ENCODE measurements at regions not wholly inside any gene's neighbourhood (a gene's known extent, or its start where the extent isn't known, plus 50 kb on each side); places are given as distances from the start of the nearest gene placed in this dataset.

- DNase-seq = no peak
Measured at GRCh38 chr6:79864421-79864820, 82.9 kb downstream of the ELOVL4 start.

GRCh38 chr6:79864001-79864400 lies 83.4 kb downstream of the ELOVL4 start:
- peak; percentile 73 for DNase-seq

- no peak for DNase-seq
Measured at GRCh38 chr6:79863566-79863965, 83.8 kb downstream of the ELOVL4 start.

- DNase-seq = no peak
Measured at GRCh38 chr6:79862711-79863110, 84.6 kb downstream of the ELOVL4 start.

GRCh38 chr6:79862126-79862525 lies 85.2 kb downstream of the ELOVL4 start:
- DNase-seq = no peak

GRCh38 chr6:79861023-79861422 lies 86.3 kb downstream of the ELOVL4 start:
- DNase-seq = no peak

GRCh38 chr6:79847426-79847825 lies 99.9 kb downstream of the ELOVL4 start:
- no peak for DNase-seq

- no peak for DNase-seq
Measured at GRCh38 chr6:79842376-79843040, 104.8 kb downstream of the ELOVL4 start.

- no peak for DNase-seq
Measured at GRCh38 chr6:79841577-79842375, 105.6 kb downstream of the ELOVL4 start.

GRCh38 chr6:79838851-79839250 lies 108.5 kb downstream of the ELOVL4 start:
- no peak for DNase-seq

GRCh38 chr6:79833964-79834284 lies 113.4 kb downstream of the ELOVL4 start:
- DNase-seq = no peak

- DNase-seq = peak; percentile 5
Measured at GRCh38 chr6:79833264-79833963, 113.9 kb downstream of the ELOVL4 start.

- DNase-seq = no peak
Measured at GRCh38 chr6:79832723-79833122, 114.6 kb downstream of the ELOVL4 start.

GRCh38 chr6:79824202-79824601 lies 123.2 kb downstream of the ELOVL4 start:
- no peak for DNase-seq

GRCh38 chr6:79821859-79822258 lies 125.5 kb downstream of the ELOVL4 start:
- no peak for DNase-seq

GRCh38 chr6:79818471-79818870 lies 128.9 kb downstream of the ELOVL4 start:
- peak; percentile 45 for DNase-seq

GRCh38 chr6:79814940-79815339 lies 132.4 kb downstream of the ELOVL4 start:
- no peak for DNase-seq

GRCh38 chr6:79813854-79814709 lies 133.3 kb downstream of the ELOVL4 start:
- peak; percentile 67 for DNase-seq

GRCh38 chr6:79813143-79813850 lies 134.1 kb downstream of the ELOVL4 start:
- DNase-seq = no peak

GRCh38 chr6:79812195-79812594 lies 135.2 kb downstream of the ELOVL4 start:
- DNase-seq = no peak

GRCh38 chr6:79810871-79811270 lies 136.5 kb downstream of the ELOVL4 start:
- DNase-seq = peak; percentile 62

GRCh38 chr6:79810185-79810705 lies 137.1 kb downstream of the ELOVL4 start:
- peak; percentile 94 for DNase-seq
